ENCODE measurements at regions not wholly inside any gene's neighbourhood (a gene's known extent, or its start where the extent isn't known, plus 50 kb on each side); places are given as distances from the start of the nearest gene placed in this dataset.

DNA sequence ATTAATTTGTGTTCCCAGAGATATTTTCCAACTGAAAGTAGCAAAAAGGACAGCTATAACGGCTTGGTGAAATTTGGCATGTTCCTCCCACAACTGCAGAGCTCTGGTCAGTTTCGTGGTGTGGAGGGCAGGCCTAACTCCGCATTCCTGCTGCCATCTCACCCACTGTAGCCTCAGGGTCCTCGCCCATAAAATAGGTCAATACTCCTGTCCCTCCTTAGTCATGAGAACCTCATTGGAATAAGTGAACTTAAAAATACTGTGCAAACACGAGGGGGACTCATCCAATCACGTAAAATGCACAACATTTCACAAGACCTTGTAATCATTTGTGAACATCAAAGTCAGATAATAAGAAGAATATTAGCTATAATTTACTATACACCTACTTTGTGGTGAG is 143.5 kb upstream of the NCKAP5 start:
- TF ChIP-seq TARDBP (IDR thresholded peaks at IDR 0.05), result no peak
- no peak for TF ChIP-seq SP1 (IDR thresholded peaks at IDR 0.05)
- no peak for TF ChIP-seq FOXM1 (IDR thresholded peaks at IDR 0.05; ENCODE audit: borderline replicate concordance)
- no peak for TF ChIP-seq BHLHE40 (IDR thresholded peaks at IDR 0.05; ENCODE audit: borderline replicate concordance)
- TF ChIP-seq SUZ12 (IDR thresholded peaks at IDR 0.05), result no peak
- no peak for TF ChIP-seq ZNF384 (IDR thresholded peaks at IDR 0.05)
- no peak for TF ChIP-seq NFRKB (IDR thresholded peaks at IDR 0.05)
